ENCODE measurements at regions not wholly inside any gene's neighbourhood (a gene's known extent, or its start where the extent isn't known, plus 50 kb on each side); places are given as distances from the start of the nearest gene placed in this dataset.
A peak's percentile ranks its signal among the peaks of the same experiment; 100 is the strongest.

DNA sequence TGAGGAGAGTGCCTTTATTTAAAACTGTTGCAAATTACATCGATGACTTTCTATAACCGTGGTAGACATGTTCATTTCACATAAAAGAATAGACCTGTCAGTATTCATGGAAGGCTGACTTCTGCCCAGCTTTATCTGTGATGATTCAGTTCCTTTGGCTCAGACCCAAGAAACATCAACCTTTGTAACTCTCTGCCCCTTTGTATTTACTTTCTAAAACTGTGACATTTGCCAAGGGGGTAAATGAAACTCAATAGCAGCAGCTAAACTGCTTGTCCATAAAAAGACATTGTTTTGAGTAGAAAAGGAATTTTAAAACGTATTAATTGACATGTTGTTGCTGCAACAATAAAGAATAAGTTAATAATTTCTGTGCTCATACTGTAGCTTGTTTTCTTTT is 137.8 kb upstream of the ANKH start:
- Histone ChIP-seq H3K27me3 (ENCODE audit: control insufficient read depth in 2 of 2, insufficient read depth in 2 of 2, low read length in 2 of 2) (peaks cover 0 to 7% of the 10 kb centered on the region in 2 experiments; a peak in 1 of 5 replicates), H3K9me3 (replicated peaks; ENCODE audit: control insufficient read depth, insufficient read depth, low read depth, low read length) (no peaks in the 10 kb centered on the region), H3K27ac (ENCODE audit: extremely low read depth, low read depth, low read length) (no peak overlapping the region), H3K36me3 (ENCODE audit: control insufficient read depth, insufficient read depth, low read length) (no peaks in the 10 kb centered on the region), H3K79me2 (ENCODE audit: control insufficient read depth, insufficient read depth, low read length) (no peaks in the 10 kb centered on the region), H3K4me2 (ENCODE audit: insufficient read depth, low read length) (no peak overlapping the region), H2AFZ (ENCODE audit: low read depth, low read length) (no peak overlapping the region), H3K4me1 (replicated peaks in 1 of 2; ENCODE audit: control insufficient read depth in 2 of 2, insufficient read depth in 2 of 2, low read length in 2 of 2) (no peaks in the 10 kb centered on the region; a peak in 1 of 5 replicates), H3K4me3 (no peak overlapping the region), H3K9me1 (ENCODE audit: control insufficient read depth, insufficient read depth, low read length) (no peaks in the 10 kb centered on the region), H4K20me1 (replicated peaks; ENCODE audit: control insufficient read depth, insufficient read depth, low read length) (no peaks in the 10 kb centered on the region), H3K9ac (ENCODE audit: insufficient read depth in 1 of 2, low read depth in 2 of 2, low read length in 2 of 2) (no peak overlapping the region)
- 0% methylated on average over 3 of the region's 3 CpGs for WGBS (ENCODE audit: insufficient coverage, low coverage, missing lambda C conversion rate)
- TF ChIP-seq PBX2 (CRISPR knock-in tag; IDR thresholded peaks at IDR 0.05; ENCODE audit: low read depth) (no peak), PBX2 (tag; conservative IDR thresholded peaks at IDR 0.05; ENCODE audit: low read depth) (peak; percentile 61), KLF16 (IDR thresholded peaks at IDR 0.05) (no peak), NFE2 (IDR thresholded peaks at IDR 0.05; ENCODE audit: low read depth) (0 out of 2 replicates have a peak, but pooled peaks have one; percentile 20), JUND (IDR thresholded peaks at IDR 0.05; ENCODE audit: borderline replicate concordance, low read depth, low read length) (peak; percentile 91), JUND (tag; IDR thresholded peaks at IDR 0.05; ENCODE audit: borderline replicate concordance, low read depth, low read length) (peak; percentile 90; the same call in 2 of the 3 replicates), PKNOX1 (IDR thresholded peaks at IDR 0.05) (peak; percentile 54), DPF2 (IDR thresholded peaks at IDR 0.05) (peak; percentile 36; the same call in 1 of the 2 replicates), FOSL1 (tag; conservative IDR thresholded peaks at IDR 0.05) (peak; percentile 86), SMARCA4 (IDR thresholded peaks at IDR 0.05) (peak; percentile 42), ZNF408 (CRISPR knock-in tag; IDR thresholded peaks at IDR 0.05; ENCODE audit: low read depth) (no peak), ZNF696 (CRISPR knock-in tag; conservative IDR thresholded peaks at IDR 0.05) (no peak), ARID1B (IDR thresholded peaks at IDR 0.05) (peak; percentile 46), MEIS2 (IDR thresholded peaks at IDR 0.05; ENCODE audit: partially characterized antibody) (peak; percentile 66), ATF3 (IDR thresholded peaks at IDR 0.05) (peak; percentile 56; the same call in 1 of the 2 replicates), ATF3 (CRISPR knock-in tag; conservative IDR thresholded peaks at IDR 0.05) (no peak), NFIC (IDR thresholded peaks at IDR 0.05) (peak; percentile 93)
- TF ChIP-seq, protein P1, sequence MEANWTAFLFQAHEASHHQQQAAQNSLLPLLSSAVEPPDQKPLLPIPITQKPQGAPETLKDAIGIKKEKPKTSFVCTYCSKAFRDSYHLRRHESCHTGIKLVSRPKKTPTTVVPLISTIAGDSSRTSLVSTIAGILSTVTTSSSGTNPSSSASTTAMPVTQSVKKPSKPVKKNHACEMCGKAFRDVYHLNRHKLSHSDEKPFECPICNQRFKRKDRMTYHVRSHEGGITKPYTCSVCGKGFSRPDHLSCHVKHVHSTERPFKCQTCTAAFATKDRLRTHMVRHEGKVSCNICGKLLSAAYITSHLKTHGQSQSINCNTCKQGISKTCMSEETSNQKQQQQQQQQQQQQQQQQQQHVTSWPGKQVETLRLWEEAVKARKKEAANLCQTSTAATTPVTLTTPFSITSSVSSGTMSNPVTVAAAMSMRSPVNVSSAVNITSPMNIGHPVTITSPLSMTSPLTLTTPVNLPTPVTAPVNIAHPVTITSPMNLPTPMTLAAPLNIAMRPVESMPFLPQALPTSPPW (CRISPR knock-in tag; IDR thresholded peaks at IDR 0.05) = no peak
- ChIA-PET CTCF (ENCODE audit: low intra/inter-chr PET ratio) (no interaction called here), POLR2A (interaction anchor here (0.7 kb wide), 2 partner anchors 14 to 815 kb away, joined by 3 read pairs; no protein-coding TSS in a partner anchor)
- in situ Hi-C loops (cut with MboI) (loop anchor here (10.0 to 25.0 kb wide), 2 partner anchors 645 to 1022 kb away; no protein-coding TSS in a partner anchor), intact Hi-C loops (cut with micrococcal nuclease) (loop anchor here (10.0 kb wide), 1 partner anchor 135 kb away; the partner anchor contains the start of gene ANKH)
- DNase-seq (ENCODE audit: extremely low read depth in 1 of 4, low spot score in 3 of 4) = peak in 2 of 4 experiments; percentile 28 to 54
- BruUV-seq (replicated peaks) = no TSS peak
- FAIRE-seq = peak; percentile 78
- ATAC-seq = peak; percentile 58

All from K562 (cell line).